Gastrocnemius medialis (tissue), 4 donors: ENCODE measurements at regions not wholly inside any gene's neighbourhood (a gene's known extent, or its start where the extent isn't known, plus 50 kb on each side); places are given as distances from the start of the nearest gene placed in this dataset.

ENCODE experiments used
- POLR2A ChIP-seq, 2 donors: fragments of 450-650 bp; IDR thresholded peaks; one replicate each; pipeline ENCODE4 v1.6.1; 2017; ENCODE audit warnings: antibody characterized with exemption in 2 of 2, mild to moderate bottlenecking in 2 of 2, moderate library complexity in 2 of 2
- TF ChIP-seq, protein P1 (sequence below), 5 experiments: fragments of 450-650 bp in 3 of 5; fragments of 200-600 bp in 2 of 5; sonication (generic) in 2 of 5; IDR thresholded peaks in 4 of 5; conservative IDR thresholded peaks in 1 of 5; 1 replicate in 4 of 5; 2 replicates in 1 of 5; pipeline ENCODE4 v1.5.1; 2016 to 2019; ENCODE audit warnings: antibody characterized with exemption in 5 of 5, mild to moderate bottlenecking in 3 of 5, moderate library complexity in 3 of 5

GRCh38 chr5:89916131-89916530 lies 493.4 kb downstream of the CETN3 start:
- TF ChIP-seq, protein P1, sequence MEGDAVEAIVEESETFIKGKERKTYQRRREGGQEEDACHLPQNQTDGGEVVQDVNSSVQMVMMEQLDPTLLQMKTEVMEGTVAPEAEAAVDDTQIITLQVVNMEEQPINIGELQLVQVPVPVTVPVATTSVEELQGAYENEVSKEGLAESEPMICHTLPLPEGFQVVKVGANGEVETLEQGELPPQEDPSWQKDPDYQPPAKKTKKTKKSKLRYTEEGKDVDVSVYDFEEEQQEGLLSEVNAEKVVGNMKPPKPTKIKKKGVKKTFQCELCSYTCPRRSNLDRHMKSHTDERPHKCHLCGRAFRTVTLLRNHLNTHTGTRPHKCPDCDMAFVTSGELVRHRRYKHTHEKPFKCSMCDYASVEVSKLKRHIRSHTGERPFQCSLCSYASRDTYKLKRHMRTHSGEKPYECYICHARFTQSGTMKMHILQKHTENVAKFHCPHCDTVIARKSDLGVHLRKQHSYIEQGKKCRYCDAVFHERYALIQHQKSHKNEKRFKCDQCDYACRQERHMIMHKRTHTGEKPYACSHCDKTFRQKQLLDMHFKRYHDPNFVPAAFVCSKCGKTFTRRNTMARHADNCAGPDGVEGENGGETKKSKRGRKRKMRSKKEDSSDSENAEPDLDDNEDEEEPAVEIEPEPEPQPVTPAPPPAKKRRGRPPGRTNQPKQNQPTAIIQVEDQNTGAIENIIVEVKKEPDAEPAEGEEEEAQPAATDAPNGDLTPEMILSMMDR (IDR thresholded peaks at IDR 0.05 in 4 of 5, conservative IDR thresholded peaks at IDR 0.05 in 1 of 5): no peak
- TF ChIP-seq POLR2A (IDR thresholded peaks at IDR 0.05): no peak
